Endodermal cell (in vitro differentiated cells): ENCODE measurements at regions not wholly inside any gene's neighbourhood (a gene's known extent, or its start where the extent isn't known, plus 50 kb on each side); places are given as distances from the start of the nearest gene placed in this dataset.

Experiments
- DNase-seq: peaks from one replicate; pipeline ENCODE4 v3.0.0-alpha.2; 2017
- H3K27ac ChIP-seq: 2 replicates; pipeline ENCODE4 v1.5.1; 2013; ENCODE audit warnings: mild to moderate bottlenecking, low read depth, low read length, moderate library complexity
- H3K27me3 ChIP-seq: 2 replicates; pipeline ENCODE4 v1.6.1; 2013; ENCODE audit warnings: mild to moderate bottlenecking, low read length, moderate library complexity; ENCODE audit not compliant: insufficient read depth, control insufficient read depth, poor library complexity, severe bottlenecking
- H3K36me3 ChIP-seq: 2 replicates; pipeline ENCODE4 v1.7.0; 2013; ENCODE audit warnings: mild to moderate bottlenecking, low read length, moderate library complexity; ENCODE audit not compliant: control insufficient read depth, insufficient read depth
- H3K4me1 ChIP-seq: one replicate; pipeline ENCODE4 v1.7.0; 2013; ENCODE audit warnings: low read length; ENCODE audit not compliant: control insufficient read depth, insufficient read depth
- H3K4me3 ChIP-seq: 2 replicates; pipeline ENCODE4 v1.5.1; 2013; ENCODE audit warnings: mild to moderate bottlenecking, low read length, moderate library complexity
- H3K9ac ChIP-seq: 2 replicates; pipeline ENCODE4 v1.6.1; 2013; ENCODE audit warnings: mild to moderate bottlenecking, low read length, moderate library complexity; ENCODE audit not compliant: poor library complexity, severe bottlenecking; ENCODE audit errors: extremely low read depth
- H3K9me3 ChIP-seq: 2 replicates; pipeline ENCODE4 v1.6.1; 2013; ENCODE audit warnings: mild to moderate bottlenecking, low read length, moderate library complexity; ENCODE audit not compliant: control insufficient read depth
- H3K27ac Mint-ChIP-seq: 2 replicates; pipeline ENCODE4 v1.8.0; 2020; ENCODE audit warnings: mixed read lengths
- H3K27me3 Mint-ChIP-seq: 2 replicates; pipeline ENCODE4 v1.8.0; 2021; ENCODE audit warnings: mild to moderate bottlenecking, mixed read lengths; ENCODE audit not compliant: insufficient read depth
- H3K36me3 Mint-ChIP-seq: 2 replicates; pipeline ENCODE4 v1.8.0; 2020; ENCODE audit warnings: low read depth, mixed read lengths
- H3K4me1 Mint-ChIP-seq: 2 replicates; pipeline ENCODE4 v1.8.0; 2020; ENCODE audit warnings: mixed read lengths
- H3K4me3 Mint-ChIP-seq: 2 replicates; pipeline ENCODE4 v1.8.0; 2020; ENCODE audit warnings: mild to moderate bottlenecking, moderate library complexity, mixed read lengths
- H3K9me3 Mint-ChIP-seq: 2 replicates; pipeline ENCODE4 v1.8.0; 2020; ENCODE audit warnings: mild to moderate bottlenecking, mixed read lengths
- WGBS, 2 experiments: methylation state at CpG; one replicate each; pipeline versions ENCODE4 v1.1.5 to v1.1.7; 2013; ENCODE audit warnings: missing lambda C conversion rate in 2 of 2, mixed read lengths in 1 of 2; ENCODE audit not compliant: insufficient coverage in 1 of 2, insufficient read length in 1 of 2; 5-methylcytosine and 5-hydroxymethylcytosine counted together
- TF ChIP-seq, protein P1 (sequence below): fragments of 200-600 bp; sonication (generic); conservative IDR thresholded peaks from 2 replicates; pipeline ENCODE4 v1.5.0; 2021; ENCODE audit warnings: antibody characterized with exemption, mild to moderate bottlenecking

DNA sequence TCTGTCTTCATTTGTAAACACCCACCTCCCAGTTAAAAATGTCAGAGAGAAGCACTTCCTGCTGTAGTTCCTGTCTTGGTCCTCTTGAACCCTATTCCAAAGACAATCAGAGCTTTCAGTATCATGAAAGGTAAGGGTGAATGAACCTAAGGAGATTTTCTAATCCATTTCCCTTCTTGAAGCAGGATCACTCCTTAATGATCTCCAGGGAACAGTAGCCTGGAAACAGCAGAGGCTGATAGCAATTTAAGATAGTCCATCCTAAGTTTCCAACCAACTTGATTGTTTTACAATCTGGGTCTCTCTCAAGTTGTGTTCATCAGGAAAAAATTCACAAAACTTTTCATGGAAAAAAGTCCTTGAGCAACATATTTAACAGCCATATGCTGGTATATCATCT, 273.6 kb downstream of the NEBL start:
- Histone ChIP-seq H3K9ac (no peak overlapping the region), H3K4me3 (no peak overlapping the region), H3K27me3 (no peaks in the 10 kb centered on the region), H3K36me3 (no peaks in the 10 kb centered on the region), H3K4me1 (no peaks in the 10 kb centered on the region), H3K27ac (no peak overlapping the region), H3K9me3 (no peaks in the 10 kb centered on the region)
- Mint-ChIP-seq H3K4me1 (peaks cover 9% of the 10 kb centered on the region), H3K27ac (no peak overlapping the region), H3K4me3 (no peak overlapping the region), H3K27me3 (no peaks in the 10 kb centered on the region), H3K9me3 (no peaks in the 10 kb centered on the region), H3K36me3 (no peaks in the 10 kb centered on the region)
- TF ChIP-seq, protein P1, sequence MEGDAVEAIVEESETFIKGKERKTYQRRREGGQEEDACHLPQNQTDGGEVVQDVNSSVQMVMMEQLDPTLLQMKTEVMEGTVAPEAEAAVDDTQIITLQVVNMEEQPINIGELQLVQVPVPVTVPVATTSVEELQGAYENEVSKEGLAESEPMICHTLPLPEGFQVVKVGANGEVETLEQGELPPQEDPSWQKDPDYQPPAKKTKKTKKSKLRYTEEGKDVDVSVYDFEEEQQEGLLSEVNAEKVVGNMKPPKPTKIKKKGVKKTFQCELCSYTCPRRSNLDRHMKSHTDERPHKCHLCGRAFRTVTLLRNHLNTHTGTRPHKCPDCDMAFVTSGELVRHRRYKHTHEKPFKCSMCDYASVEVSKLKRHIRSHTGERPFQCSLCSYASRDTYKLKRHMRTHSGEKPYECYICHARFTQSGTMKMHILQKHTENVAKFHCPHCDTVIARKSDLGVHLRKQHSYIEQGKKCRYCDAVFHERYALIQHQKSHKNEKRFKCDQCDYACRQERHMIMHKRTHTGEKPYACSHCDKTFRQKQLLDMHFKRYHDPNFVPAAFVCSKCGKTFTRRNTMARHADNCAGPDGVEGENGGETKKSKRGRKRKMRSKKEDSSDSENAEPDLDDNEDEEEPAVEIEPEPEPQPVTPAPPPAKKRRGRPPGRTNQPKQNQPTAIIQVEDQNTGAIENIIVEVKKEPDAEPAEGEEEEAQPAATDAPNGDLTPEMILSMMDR = no peak
- no peak for DNase-seq

DNA sequence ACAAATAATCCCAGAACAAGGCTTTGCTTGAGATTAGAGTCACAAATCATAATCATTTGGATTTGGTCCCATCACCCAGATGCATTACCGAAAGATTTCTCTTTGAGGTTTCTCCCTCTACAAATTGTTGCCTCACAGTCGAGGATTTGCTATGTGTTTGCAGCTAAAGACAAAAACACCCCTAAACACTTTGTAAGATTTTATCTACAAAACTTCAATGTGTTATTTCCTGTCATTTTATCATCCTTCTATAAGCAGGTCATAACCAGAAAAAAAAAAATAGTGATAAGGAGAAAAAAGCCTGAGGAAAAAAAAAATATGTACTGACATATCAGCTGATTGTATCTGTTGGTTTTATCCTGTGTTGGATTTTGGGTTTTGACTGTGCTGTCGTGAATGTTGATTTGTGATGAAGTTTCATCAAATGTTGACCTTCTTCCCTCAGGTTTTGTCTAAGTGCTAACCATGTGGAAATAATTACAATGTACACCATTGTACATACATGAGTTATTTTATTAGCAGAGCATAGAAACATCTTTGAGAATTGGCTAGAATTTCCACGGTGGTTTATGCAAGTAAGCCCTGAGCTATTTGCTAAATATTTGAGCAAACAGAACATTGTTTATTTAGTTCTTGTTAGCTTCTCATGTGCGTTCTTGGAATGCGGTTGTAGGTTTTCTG, 274.4 kb downstream of the NEBL start:
- no peaks in the 10 kb centered on the region for H3K36me3 ChIP-seq
- H3K27ac ChIP-seq = no peak overlapping the region
- no peaks in the 10 kb centered on the region for H3K27me3 Mint-ChIP-seq
- TF ChIP-seq, protein P1 = no peak
- H3K27ac Mint-ChIP-seq = no peak overlapping the region
- H3K4me1 ChIP-seq = no peaks in the 10 kb centered on the region
- no peaks in the 10 kb centered on the region for H3K9me3 ChIP-seq
- H3K9ac ChIP-seq = no peak overlapping the region
- 80 to 93% methylated on average over 3 to 6 of the region's 6 CpGs for WGBS, 2 experiments
- no peak for DNase-seq
- H3K4me3 Mint-ChIP-seq = no peak overlapping the region
- peaks cover 9% of the 10 kb centered on the region for H3K4me1 Mint-ChIP-seq
- no peaks in the 10 kb centered on the region for H3K9me3 Mint-ChIP-seq
- H3K36me3 Mint-ChIP-seq = no peaks in the 10 kb centered on the region
- no peak overlapping the region for H3K4me3 ChIP-seq
- H3K27me3 ChIP-seq = no peaks in the 10 kb centered on the region

DNA sequence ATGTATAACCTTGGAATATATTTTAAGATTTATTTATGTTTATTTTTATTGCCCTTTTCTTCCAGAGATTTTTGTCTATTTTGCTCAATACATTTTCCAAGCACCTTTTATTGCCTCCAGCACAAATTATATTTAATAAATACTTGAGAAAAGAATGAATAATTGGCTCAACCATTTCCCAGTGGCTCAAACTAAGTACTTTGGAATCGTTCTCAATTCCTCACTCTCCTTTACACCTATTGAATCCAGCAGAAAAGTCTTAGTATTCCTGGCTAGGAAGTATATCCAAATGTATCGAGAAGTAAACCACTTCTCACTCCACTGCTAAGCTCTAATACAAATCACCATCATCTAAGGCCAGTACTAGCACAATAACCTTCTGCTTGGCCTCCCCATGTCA, 276.1 kb downstream of the NEBL start:
- no peak for DNase-seq
- no peak overlapping the region for H3K4me3 Mint-ChIP-seq
- WGBS, 2 experiments = 84 to 98% methylated on average over 2 of the region's 2 CpGs
- no peak overlapping the region for H3K4me3 ChIP-seq
- H3K27me3 ChIP-seq = no peaks in the 10 kb centered on the region
- H3K9me3 Mint-ChIP-seq = no peaks in the 10 kb centered on the region
- no peaks in the 10 kb centered on the region for H3K4me1 ChIP-seq
- H3K4me1 Mint-ChIP-seq = peaks cover 14% of the 10 kb centered on the region
- TF ChIP-seq, protein P1 = no peak
- H3K36me3 ChIP-seq = no peaks in the 10 kb centered on the region
- peaks cover 1% of the 10 kb centered on the region for H3K27me3 Mint-ChIP-seq
- no peak overlapping the region for H3K9ac ChIP-seq
- H3K27ac ChIP-seq = no peak overlapping the region
- no peak overlapping the region for H3K27ac Mint-ChIP-seq
- no peaks in the 10 kb centered on the region for H3K36me3 Mint-ChIP-seq
- no peaks in the 10 kb centered on the region for H3K9me3 ChIP-seq
